ENCODE measurements at regions not wholly inside any gene's neighbourhood (a gene's known extent, or its start where the extent isn't known, plus 50 kb on each side); places are given as distances from the start of the nearest gene placed in this dataset.

DNA sequence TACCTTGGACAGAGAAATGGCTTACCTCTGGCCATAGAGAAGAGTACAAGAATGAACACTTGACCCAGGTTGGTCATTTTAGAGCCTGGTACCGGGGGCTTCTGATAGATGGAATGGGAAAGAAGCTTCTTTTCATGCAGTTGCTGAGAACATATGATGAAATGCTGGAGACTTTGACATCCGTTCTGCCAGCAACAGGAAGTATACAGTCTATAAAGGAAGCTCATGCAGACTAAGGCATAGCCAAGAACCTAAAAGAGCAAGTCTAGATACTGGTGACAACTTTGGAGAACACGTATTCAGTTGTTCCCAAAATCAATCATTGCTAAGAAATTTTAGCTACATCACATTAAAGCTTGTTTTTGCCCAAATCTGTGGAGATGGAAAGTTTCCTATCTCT lies 894.6 kb downstream of the METTL15 start:
- peak in 1 of 2 donors; percentile 77 for DNase-seq (ENCODE audit: low read depth in 2 of 2)

DNA sequence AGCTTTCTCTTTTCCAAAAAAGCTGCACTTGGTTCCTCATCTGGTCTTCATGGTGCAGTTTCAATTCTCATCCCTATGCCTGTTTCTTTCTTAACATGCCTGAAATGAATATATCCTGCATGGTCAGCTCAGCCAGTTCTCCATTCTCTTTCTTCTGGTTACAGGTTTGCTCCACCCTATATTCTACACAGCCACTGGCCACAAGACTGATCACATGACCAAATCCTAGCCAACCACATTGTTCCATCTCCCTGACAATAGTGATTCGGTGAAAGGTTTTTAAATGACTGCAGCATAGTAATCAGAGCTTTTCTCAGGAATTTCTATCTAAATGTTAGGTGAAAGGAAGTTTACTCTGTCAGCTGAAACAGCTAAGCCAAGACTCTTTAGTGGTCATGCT lies 891.4 kb downstream of the METTL15 start:
- DNase-seq (ENCODE audit: low read depth in 2 of 2), result no peak

DNA sequence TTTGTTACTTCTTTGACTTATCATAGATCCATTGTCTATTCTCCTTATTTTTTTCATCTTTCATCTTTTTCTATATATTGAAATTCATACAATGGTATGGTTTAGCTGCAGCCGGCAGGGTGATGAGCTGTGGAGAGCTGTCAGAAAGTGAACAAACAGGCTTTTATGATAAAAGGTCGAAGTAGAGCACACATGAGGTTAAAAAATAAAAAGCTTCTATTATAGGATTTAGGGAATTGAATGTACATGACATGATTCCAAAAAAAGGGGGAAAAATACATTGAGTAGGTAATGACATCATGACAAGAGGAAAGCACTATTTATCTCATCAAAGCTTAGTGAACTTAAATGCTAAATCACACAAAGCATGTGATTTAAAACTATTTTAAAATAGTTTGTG lies 884.8 kb downstream of the METTL15 start:
- DNase-seq (ENCODE audit: low read depth in 2 of 2), result no peak

DNA sequence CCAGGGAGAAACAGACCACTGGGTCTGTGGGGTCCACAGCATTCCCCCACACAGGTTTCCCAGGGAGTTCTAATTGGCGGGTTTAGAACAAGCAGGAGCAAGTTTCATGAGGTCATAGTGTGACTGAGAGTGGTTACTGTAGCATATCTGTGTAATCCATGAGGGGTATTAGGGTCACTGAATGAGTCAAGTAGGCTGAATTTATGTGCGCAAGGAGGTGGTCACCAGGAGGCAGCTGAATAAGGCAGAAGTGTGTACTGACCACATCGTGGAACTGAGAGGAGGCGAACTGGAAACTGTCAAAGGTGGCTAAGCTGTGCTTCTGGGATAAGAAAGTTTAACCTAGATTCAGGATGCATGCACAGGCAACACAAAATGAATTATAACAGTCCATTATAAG lies 876.0 kb downstream of the METTL15 start:
- DNase-seq (ENCODE audit: low read depth in 2 of 2), result no peak

DNA sequence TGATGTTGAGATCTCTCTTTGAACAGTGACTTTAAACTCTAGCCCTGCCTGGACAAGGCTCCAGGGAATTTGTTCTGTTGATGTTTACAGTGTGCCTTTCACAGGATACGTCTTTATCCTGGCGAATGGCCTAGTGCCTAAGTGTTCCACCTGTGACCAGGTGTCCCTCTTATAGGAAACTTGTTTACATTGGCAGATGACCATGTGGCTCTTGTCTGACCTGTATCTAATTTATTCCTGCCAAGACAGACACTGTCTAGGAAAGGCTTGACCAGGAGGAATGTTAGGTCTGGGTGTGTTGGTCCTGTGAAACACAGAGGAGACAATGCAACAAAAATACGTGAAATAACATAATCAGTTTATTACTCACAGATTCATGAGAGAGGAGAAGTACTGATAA lies 875.6 kb downstream of the METTL15 start:
- DNase-seq (ENCODE audit: low read depth in 2 of 2), result no peak

DNA sequence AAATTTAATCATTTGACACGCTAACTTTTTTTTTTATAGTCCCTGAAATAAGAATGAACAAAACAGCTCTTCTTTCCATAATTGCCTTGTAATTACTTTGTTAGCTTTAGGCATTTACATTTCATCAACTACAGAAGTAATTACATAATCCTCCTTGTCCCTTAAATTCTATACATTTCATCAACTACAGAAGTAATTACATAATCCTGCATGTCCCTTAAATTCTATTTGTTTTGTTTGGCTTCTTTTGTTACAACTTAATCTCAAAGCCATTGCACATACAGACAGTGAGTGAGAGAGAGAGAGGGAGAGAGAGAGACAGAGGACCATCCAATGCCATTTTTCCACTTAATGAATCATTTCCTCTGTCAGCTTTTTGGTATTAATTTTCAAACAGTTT lies 873.2 kb downstream of the METTL15 start:
- DNase-seq (ENCODE audit: low read depth in 2 of 2), result peak; percentile 19 to 33

DNA sequence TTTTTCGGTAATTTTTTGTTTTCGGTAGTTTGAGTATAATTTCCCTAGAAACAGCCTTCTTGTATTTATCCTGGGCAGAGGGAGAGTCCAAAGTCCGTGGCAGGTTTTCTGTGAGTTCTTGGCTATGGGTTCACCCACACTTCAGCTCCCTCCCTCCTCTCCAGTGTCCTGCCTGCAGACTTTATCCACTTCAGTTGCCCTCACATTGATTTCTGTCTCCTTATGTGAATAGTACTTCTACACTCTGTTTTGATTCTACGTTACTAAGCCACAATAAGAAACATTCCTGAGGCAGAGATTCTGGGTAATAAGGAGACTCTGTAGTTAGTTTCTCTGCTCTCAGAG lies 868.6 kb downstream of the METTL15 start:
- no peak for DNase-seq (ENCODE audit: low read depth in 2 of 2)

DNA sequence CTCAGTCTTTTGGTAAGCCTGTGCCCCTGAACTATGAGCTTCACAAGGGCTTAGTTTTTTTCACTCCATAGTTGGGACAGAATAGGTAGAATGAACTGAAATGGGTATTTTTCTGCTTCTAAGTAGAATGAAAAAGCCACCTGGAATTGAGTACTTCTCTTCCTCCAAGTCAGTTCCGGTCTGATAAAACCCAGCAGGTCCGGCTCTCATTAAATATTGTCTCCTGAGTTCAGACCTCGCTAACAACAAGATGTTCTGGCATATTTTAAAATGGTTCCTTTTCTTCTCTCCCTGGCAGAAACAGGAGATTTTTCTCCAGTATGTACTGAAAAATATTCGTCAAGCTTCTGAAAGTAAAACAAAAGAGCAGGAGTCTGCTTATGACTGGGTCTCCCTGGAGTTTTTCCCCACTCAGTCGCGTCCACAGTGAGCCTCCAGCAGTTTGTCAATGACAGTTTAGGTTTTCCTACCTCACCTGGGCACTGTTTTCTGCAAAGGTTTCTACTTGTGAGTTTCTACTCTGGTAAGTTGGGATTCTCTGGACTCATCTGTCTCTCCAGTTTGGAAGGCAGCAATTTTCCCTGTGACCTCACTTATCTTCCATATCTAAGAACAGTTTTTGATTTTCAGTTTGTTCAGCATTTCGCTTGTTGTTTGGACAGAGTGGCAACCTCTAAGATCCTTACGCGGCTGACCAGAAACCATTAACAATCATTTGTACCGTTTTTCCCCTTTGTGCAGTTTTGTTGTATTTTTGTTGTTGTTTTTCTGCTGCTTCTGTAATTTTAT lies 868.0 kb downstream of the METTL15 start:
- DNase-seq (ENCODE audit: low read depth in 2 of 2), result no peak

DNA sequence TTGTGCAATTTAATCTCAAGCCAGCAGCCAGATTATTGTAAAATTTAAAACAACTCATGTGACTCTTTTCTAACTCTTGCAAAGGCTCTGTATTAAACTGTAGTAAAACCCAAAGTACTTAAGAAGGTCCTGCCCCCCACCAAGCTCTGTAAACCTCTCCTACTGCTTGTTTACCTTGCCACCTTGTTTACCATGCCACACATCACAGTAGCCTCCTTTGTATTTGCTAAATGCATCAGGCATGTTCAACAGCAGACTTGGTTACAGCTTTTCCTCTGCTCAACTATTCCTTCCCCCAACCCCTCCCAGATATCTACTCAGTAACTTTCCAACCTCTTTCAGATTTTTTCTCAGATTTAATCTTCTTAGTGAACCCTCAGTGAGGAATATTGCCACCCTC lies 861.6 kb downstream of the METTL15 start:
- no peak for DNase-seq (ENCODE audit: low read depth in 2 of 2)

DNA sequence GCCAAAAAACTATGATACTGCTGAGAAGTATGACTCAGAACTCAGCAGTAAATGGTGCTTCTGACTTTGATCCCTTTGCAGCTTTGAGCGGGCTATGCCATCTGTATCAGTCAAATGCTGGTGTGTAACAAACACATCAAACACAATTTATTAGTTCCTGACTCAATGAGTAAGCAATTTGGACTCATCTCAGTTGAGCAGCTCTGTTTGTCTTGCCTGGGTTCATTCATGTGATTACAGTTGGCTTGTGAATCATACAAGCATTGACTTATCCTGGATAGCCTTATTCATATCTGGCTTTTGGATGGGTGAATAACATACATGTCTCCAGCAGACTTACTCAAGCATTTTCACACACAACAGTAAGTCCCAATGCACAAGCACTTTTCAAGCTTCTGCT lies 858.8 kb downstream of the METTL15 start:
- DNase-seq (ENCODE audit: low read depth in 2 of 2), result no peak

DNA sequence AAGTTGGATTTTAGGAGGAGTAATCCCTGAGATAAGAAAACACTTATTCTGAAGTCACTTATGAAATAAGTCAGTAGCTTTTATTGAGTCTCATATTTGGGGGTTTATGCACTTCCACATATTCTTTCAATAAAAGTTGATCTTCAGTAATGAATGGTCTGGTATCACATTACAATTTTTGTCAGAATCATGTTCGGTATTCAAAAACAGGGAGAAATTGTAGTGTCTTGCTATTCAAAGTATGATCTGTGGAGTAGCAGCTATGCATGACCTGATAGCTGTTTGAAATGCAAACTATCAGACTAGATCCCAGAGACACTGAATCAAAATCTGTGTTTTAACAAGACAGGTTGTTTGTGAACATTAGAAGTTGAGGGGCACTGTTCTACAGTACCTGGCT lies 857.6 kb downstream of the METTL15 start:
- DNase-seq (ENCODE audit: low read depth in 2 of 2), result no peak

DNA sequence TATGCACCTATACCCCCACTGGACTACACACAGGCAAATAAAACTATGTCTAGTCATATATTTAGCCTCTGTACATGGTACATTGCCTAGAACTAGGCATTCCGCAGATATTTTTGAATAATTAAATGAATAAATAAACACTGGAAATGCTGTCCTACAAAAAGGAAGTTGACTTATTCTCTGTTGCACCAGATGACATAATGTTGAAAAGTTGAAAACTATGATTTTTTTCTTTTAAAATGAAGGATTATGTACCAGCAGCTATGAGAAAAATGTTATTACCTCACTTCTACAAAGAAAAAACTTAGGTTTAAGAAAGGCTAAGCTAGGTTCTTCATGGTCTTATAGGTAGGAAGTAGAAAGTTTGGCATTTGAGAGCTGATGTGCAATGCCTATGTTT lies 856.6 kb downstream of the METTL15 start:
- DNase-seq (ENCODE audit: low read depth in 2 of 2), result peak in 1 of 2 donors; percentile 28

DNA sequence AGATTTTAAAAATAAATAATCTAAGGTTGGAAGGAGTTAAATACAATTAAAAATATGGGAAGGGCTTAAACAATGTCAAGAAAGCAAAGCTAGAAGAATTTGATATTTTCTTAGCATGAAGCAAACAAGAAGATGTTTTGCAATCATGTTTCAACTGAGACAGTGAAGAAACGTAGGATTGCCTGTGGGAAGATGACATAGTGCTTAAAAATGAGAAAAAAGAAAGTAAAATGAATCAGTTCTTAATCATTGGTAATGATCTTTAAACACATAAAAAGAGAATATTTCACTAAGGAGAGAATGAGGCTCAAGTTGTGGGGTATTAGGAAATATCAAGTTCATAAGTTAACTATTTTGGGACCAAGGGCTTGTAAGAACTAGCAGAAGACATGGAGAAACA lies 855.0 kb downstream of the METTL15 start:
- no peak for DNase-seq (ENCODE audit: low read depth in 2 of 2)

DNA sequence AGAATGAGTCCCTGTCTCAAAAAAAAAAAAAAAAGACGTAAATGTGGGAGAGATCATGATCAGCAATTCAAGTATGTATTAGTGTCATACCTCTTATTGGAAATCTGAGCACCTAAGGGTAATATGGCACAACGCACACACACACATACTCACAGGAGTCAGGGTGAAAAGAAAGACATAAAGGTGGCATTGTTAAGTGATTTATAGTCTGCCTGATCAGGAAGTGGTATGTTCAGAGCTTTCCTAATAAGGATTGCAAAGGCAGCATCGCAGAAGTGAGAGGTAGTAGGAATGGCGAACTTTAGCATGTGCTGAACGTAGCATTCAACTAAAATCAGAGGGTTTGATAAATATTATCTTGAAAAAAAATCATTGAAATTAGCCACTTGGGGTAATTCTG lies 854.3 kb downstream of the METTL15 start:
- no peak for DNase-seq (ENCODE audit: low read depth in 2 of 2)

DNA sequence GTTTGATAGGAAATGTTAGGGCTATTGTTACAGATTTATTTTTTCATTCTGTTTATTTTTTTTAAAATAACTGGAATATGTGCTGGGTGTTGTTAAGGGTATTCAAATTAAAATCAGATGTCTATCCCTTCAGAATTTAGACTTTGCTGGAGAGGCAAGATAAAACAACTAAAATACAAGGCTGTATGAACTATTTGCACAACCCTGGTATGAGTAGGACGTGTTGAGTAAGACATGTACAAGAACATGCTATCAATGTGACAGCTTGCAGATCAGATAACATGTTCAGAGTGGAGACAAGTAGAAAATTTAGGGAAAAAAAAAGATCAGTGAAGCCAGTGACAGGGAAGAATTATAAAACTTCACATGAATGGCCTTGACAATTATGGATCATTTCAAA lies 853.5 kb downstream of the METTL15 start:
- DNase-seq (ENCODE audit: low read depth in 2 of 2), result no peak

DNA sequence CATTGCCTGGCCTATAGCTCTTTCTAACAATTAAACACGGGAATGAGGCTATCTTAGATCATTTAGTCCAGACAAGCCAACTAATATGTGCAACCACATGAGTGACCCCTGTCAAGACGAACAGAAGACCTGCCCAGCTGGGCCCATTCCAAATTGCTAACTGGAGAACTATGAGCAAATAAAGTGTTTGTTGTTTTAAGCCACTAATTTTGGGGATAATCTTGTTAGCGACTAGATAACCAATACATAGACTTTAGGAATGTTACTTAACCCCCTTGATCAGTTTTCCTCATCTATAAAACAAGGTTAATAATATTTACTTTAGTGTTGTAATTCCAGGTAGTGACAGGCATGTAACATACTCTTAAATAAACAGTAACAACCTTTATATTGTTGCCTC lies 848.3 kb downstream of the METTL15 start:
- DNase-seq (ENCODE audit: low read depth in 2 of 2), result no peak

DNA sequence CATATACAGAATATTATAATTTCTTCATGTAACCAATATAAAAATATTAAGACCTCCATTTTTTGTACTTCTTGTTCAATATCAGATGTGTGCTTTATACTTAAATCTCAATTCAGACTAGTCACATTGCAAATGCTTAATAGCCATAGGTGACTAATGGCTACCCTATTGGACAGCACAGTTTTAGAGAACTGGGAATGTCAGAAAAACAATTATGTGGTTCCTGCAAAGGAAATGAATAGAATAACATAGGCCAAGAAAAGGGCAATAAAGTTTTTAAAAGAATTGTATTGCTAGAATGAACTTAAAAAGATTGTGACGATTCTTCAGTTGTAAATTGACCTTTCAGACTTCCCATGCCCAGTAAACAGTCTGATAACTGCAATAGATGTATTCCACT lies 843.0 kb downstream of the METTL15 start:
- peak; percentile 30 to 59 for DNase-seq (ENCODE audit: low read depth in 2 of 2)

DNA sequence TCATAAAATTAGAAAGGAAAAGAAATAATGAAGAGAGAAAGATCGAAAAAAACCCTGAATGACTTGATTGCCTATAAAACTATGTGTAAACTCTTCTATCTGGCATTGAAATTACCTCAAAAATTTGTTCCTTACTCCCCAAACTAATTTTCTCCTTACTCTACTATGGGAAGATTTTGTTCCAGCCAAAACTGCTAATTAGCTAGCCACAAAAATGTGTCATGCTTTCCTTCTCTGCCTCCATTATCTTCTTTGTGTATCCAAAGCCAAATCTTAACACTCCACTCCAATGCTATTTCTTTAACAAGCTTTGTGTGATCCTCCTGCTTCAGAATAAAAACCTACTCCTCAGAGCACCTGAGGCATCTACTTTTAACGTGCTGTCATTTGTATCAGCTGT lies 831.2 kb downstream of the METTL15 start:
- no peak for DNase-seq (ENCODE audit: low read depth in 2 of 2)

DNA sequence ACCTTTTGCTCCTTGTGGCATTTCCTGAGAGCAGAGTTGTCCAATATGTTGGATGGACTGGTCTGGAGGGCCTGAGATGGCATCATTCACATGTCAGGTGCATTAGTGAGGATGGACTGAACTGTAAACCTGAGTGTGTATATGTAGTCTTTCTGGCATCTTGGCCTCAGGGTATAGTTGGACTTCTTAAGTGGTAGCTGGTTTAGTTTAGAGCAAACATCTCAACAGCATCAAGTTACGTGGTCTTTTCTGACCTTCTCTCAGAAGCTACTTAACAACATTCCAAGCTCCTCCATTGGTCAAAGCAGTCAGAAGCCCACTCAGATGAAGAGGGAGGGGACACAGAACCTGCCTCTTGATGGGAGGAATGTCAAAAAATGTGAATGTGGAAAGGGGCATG lies 829.9 kb downstream of the METTL15 start:
- no peak for DNase-seq (ENCODE audit: low read depth in 2 of 2)

DNA sequence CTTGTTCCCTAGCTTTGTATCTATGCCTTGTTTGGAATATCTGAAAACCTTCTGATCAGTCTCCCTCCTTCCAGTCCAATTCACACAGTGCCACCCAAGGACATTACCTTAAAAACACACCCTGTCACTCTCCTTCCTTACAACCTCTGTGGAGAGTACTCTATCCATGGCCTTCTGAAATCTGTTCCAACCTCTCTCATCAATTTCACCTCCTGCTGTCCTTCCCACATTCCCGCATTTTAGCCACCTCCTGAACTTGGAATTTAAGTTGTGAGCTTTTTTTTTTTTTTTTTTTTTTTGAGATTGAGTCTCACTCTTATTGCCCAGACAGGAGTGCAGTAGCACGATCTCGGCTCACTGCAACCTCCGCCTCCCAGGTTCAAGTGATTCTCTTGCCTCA lies 824.8 kb downstream of the METTL15 start:
- no peak for DNase-seq (ENCODE audit: low read depth in 2 of 2)

DNA sequence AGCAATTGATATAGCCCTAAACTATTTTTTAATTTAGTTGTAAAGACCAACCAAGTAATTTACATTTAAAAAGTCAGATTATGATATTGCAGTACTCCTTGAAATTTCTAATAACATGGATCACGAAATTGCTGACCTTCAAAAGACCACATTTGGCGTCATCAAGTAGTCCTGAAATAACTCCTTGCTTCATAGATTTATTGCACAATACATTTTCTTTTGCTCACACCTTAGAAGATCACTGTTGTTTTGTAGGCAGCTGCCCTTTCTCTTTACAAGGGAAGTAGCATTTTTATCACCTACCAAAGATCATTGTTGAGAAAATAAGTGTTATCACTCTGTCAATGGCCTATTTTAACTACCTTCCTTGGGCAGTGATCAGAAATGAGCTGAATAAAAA lies 815.8 kb downstream of the METTL15 start:
- no peak for DNase-seq (ENCODE audit: low read depth in 2 of 2)

DNA sequence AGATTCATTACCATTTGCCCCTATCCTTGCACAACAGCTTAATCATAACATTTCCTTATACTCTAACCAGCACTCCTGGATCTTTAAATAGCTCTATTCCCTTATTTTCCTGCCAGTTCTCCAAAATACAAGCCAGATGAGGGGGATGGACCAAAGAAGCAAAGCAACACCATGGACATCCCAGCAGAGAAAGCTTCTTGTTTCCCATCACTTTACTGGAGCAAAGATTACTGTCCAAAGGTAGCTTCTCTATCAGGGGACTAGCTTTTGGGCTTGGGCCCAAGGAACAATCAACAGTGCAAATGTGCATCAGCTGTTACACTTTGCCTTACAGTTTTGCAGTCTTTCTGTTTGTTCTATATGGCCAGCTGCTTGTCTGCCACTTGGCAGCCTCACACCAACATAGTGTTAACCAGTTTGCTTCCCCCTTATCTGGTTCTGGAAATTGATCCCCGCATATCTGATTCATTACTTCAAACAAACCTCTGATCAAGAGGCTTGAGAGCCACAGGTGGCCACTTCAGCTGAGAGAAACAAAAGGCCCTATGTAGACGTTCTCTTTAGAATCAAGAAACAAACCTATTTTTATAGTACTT lies 814.3 kb downstream of the METTL15 start:
- no peak for DNase-seq (ENCODE audit: low read depth in 2 of 2)

DNA sequence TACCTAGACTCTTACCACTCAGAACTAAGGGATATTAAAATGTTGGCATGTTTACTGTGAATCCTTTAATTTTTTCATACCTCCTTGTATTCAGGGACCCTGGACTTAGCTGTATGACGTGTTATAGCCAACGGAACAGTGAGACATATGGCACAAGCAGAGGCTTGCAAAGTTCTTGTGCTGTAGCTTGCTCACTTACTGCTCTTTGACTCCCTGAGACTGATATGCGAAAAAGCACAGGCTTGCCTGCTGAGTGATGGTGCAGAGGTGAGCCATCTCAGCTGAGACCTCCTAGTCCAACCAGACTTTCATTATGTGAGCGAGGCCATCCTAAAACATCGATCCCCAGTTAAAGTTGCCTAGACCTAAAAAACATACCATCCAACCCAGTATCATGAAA lies 811.0 kb downstream of the METTL15 start:
- DNase-seq (ENCODE audit: low read depth in 2 of 2), result no peak

DNA sequence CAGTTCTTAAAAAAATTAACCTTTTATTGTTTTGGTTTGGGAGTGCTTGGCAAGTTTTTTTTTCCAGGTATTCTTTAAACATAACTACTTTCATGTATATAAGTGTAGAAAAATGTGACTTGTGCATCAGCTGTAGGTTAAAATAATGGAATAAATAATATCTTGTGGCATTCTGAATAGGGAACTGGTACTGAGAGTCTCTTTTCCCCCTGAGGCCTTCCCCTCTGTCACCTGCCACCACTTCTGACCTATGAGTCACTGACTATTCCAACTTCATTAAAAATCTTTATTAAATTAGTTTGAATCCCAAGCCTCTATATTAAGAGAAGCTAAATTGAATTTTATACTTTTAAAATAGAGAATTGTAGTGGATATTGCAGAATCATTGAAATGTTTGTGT lies 805.7 kb downstream of the METTL15 start:
- no peak for DNase-seq (ENCODE audit: low read depth in 2 of 2)

Measured in lung microvascular endothelial cell (primary cell).